HCT116 (cell line): ENCODE measurements at regions not wholly inside any gene's neighbourhood (a gene's known extent, or its start where the extent isn't known, plus 50 kb on each side); places are given as distances from the start of the nearest gene placed in this dataset.

Experiments
- EZH2 ChIP-seq: fragments of 200-600 bp; sonication (generic); IDR thresholded peaks from 2 replicates; pipeline ENCODE4 v1.6.1; 2017; ENCODE audit warnings: antibody characterized with exemption, mixed run types
- TF ChIP-seq, protein P1 (sequence below), 3 experiments: fragments of 200-600 bp in 1 of 3; sonication (generic) in 1 of 3; IDR thresholded peaks in 2 of 3; conservative IDR thresholded peaks in 1 of 3; 2 replicates each; pipeline ENCODE4 v1.5.1; 2012 to 2017; ENCODE audit warnings: low read depth in 2 of 3, low read length in 2 of 3, antibody characterized with exemption in 1 of 3, borderline replicate concordance in 1 of 3, control low read depth in 1 of 3, mild to moderate bottlenecking in 1 of 3, mixed read lengths in 1 of 3, mixed run types in 1 of 3, moderate library complexity in 1 of 3; ENCODE audit not compliant: insufficient read depth in 1 of 3
- TF ChIP-seq, protein P2 (sequence below): IDR thresholded peaks from 2 replicates; pipeline ENCODE4 v1.6.1; 2012

DNA sequence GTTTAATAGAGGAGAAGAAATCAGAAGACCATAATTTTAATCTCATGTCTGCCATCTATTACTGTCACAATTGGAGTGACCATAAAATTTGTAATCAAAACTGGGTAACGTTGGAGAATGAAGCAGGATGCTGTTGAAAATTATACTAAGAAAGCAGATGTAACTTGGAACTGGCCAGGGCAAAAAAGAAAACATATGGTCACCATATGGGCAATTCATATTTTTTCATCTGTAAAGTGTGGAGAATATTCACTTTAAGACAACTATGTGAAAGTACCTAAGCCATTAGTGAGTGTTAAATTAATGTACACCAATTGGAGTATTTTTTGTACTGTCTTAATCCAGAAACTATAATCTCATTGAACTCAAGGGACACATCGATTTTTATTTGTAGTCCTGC is 1008.0 kb downstream of the GLUD2 start:
- TF ChIP-seq EZH2: no peak
- TF ChIP-seq, protein P1, sequence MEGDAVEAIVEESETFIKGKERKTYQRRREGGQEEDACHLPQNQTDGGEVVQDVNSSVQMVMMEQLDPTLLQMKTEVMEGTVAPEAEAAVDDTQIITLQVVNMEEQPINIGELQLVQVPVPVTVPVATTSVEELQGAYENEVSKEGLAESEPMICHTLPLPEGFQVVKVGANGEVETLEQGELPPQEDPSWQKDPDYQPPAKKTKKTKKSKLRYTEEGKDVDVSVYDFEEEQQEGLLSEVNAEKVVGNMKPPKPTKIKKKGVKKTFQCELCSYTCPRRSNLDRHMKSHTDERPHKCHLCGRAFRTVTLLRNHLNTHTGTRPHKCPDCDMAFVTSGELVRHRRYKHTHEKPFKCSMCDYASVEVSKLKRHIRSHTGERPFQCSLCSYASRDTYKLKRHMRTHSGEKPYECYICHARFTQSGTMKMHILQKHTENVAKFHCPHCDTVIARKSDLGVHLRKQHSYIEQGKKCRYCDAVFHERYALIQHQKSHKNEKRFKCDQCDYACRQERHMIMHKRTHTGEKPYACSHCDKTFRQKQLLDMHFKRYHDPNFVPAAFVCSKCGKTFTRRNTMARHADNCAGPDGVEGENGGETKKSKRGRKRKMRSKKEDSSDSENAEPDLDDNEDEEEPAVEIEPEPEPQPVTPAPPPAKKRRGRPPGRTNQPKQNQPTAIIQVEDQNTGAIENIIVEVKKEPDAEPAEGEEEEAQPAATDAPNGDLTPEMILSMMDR (IDR thresholded peaks at IDR 0.05 in 2 of 3, conservative IDR thresholded peaks at IDR 0.05 in 1 of 3; ENCODE audit: borderline replicate concordance in 1 of 3, insufficient read depth in 1 of 3, low read depth in 2 of 3, low read length in 2 of 3): no peak
- TF ChIP-seq, protein P2, sequence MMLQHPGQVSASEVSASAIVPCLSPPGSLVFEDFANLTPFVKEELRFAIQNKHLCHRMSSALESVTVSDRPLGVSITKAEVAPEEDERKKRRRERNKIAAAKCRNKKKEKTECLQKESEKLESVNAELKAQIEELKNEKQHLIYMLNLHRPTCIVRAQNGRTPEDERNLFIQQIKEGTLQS: no peak
